ENCODE measurements at regions not wholly inside any gene's neighbourhood (a gene's known extent, or its start where the extent isn't known, plus 50 kb on each side); places are given as distances from the start of the nearest gene placed in this dataset.

GRCh38 chrX:39162322-39162735, 361.1 kb downstream of the MID1IP1 start (continued):
- no peak for TF ChIP-seq CLOCK (CRISPR knock-in tag; IDR thresholded peaks at IDR 0.05; ENCODE audit: borderline replicate concordance)
- no peak for TF ChIP-seq MCM5 (IDR thresholded peaks at IDR 0.05; ENCODE audit: low read depth)
- no peak for TF ChIP-seq RBM39 (optimal IDR thresholded peaks at IDR 0.05; ENCODE audit: low read depth, low read length)
- TF ChIP-seq ADNP (tag; IDR thresholded peaks at IDR 0.05), result no peak
- TF ChIP-seq THRA (IDR thresholded peaks at IDR 0.05), result no peak
- no peak for TF ChIP-seq ZBTB2 (IDR thresholded peaks at IDR 0.05)
- no peak for TF ChIP-seq CHAMP1 (IDR thresholded peaks at IDR 0.05)
- no peak for TF ChIP-seq TEAD4 (IDR thresholded peaks at IDR 0.05; ENCODE audit: low read length)
- TF ChIP-seq TEAD4 (CRISPR knock-in tag; IDR thresholded peaks at IDR 0.05; ENCODE audit: borderline replicate concordance), result no peak
